ENCODE measurements at regions not wholly inside any gene's neighbourhood (a gene's known extent, or its start where the extent isn't known, plus 50 kb on each side); places are given as distances from the start of the nearest gene placed in this dataset.

- TF ChIP-seq ISL1 (CRISPR knock-in tag; IDR thresholded peaks at IDR 0.05) (no peak), ZC3H10 (CRISPR knock-in tag; IDR thresholded peaks at IDR 0.05) (no peak), SNAI2 (CRISPR knock-in tag; IDR thresholded peaks at IDR 0.05) (no peak), CSDC2 (CRISPR knock-in tag; IDR thresholded peaks at IDR 0.05) (no peak), TSHZ2 (CRISPR knock-in tag; IDR thresholded peaks at IDR 0.05) (no peak), ZNF70 (CRISPR knock-in tag; IDR thresholded peaks at IDR 0.05) (no peak), TCF4 (CRISPR knock-in tag; IDR thresholded peaks at IDR 0.05; ENCODE audit: borderline replicate concordance) (no peak)
- TF ChIP-seq, protein P1, sequence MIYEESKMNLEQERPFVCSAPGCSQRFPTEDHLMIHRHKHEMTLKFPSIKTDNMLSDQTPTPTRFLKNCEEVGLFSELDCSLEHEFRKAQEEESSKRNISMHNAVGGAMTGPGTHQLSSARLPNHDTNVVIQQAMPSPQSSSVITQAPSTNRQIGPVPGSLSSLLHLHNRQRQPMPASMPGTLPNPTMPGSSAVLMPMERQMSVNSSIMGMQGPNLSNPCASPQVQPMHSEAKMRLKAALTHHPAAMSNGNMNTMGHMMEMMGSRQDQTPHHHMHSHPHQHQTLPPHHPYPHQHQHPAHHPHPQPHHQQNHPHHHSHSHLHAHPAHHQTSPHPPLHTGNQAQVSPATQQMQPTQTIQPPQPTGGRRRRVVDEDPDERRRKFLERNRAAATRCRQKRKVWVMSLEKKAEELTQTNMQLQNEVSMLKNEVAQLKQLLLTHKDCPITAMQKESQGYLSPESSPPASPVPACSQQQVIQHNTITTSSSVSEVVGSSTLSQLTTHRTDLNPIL (CRISPR knock-in tag; IDR thresholded peaks at IDR 0.05; ENCODE audit: low read depth), result no peak
- TF ChIP-seq, protein P2, sequence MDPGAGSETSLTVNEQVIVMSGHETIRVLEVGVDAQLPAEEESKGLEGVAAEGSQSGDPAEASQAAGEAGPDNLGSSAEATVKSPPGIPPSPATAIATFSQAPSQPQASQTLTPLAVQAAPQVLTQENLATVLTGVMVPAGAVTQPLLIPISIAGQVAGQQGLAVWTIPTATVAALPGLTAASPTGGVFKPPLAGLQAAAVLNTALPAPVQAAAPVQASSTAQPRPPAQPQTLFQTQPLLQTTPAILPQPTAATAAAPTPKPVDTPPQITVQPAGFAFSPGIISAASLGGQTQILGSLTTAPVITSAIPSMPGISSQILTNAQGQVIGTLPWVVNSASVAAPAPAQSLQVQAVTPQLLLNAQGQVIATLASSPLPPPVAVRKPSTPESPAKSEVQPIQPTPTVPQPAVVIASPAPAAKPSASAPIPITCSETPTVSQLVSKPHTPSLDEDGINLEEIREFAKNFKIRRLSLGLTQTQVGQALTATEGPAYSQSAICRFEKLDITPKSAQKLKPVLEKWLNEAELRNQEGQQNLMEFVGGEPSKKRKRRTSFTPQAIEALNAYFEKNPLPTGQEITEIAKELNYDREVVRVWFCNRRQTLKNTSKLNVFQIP (CRISPR knock-in tag; IDR thresholded peaks at IDR 0.05; ENCODE audit: borderline replicate concordance, low read depth), result no peak
- no peak for ATAC-seq
Observed at GRCh38 chr13:64855506-64855905, 2374.6 kb downstream of the PCDH9 start.

DNA sequence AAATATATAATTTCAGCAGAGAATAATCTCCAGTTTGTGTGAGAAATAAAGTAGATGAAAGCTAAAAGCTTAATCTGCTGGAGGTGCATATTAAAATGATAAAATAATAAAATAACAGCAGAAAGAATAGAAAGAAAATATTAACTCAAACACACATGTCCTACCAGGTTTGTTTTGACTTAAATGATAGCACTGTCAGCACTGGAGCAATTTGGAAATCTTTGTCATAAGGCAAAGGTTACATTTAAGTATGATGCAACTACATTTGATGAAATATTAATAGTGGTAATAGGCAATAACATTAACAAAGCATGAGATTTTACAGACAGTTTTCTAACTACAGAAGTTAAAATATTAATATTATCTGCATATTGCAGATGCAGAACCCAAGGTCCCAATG, 2380.1 kb downstream of the PCDH9 start:
- TF ChIP-seq TSHZ2 (CRISPR knock-in tag; IDR thresholded peaks at IDR 0.05) (no peak), RARB (CRISPR knock-in tag; IDR thresholded peaks at IDR 0.05) (no peak), ISL1 (CRISPR knock-in tag; IDR thresholded peaks at IDR 0.05) (no peak), CSDC2 (CRISPR knock-in tag; IDR thresholded peaks at IDR 0.05) (no peak), SNAI2 (CRISPR knock-in tag; IDR thresholded peaks at IDR 0.05) (no peak)
- TF ChIP-seq, protein P3, sequence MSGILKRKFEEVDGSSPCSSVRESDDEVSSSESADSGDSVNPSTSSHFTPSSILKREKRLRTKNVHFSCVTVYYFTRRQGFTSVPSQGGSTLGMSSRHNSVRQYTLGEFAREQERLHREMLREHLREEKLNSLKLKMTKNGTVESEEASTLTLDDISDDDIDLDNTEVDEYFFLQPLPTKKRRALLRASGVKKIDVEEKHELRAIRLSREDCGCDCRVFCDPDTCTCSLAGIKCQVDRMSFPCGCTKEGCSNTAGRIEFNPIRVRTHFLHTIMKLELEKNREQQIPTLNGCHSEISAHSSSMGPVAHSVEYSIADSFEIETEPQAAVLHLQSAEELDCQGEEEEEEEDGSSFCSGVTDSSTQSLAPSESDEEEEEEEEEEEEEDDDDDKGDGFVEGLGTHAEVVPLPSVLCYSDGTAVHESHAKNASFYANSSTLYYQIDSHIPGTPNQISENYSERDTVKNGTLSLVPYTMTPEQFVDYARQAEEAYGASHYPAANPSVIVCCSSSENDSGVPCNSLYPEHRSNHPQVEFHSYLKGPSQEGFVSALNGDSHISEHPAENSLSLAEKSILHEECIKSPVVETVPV (CRISPR knock-in tag; IDR thresholded peaks at IDR 0.05), result no peak
- ATAC-seq, result no peak

DNA sequence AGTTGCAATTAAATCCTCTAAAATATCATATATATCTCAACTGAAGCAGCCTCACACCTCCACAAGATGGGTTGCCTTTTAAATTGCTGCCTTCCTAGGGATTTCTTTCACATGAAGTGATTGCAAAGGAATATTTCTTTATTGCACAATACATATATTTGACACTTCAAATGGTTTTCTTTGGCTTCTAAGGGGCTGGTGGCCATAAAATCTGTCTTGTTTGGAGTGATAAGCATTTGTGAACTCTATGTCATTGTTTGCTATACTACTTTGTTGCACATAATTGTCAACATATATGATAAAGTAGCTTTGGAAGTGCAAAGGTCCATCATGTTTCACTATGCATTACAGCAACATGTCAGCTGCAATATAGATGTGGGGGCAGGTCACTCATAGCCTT, 2380.9 kb downstream of the PCDH9 start:
- no peak for ATAC-seq
- TF ChIP-seq CSDC2 (CRISPR knock-in tag; IDR thresholded peaks at IDR 0.05) (no peak), ZNF70 (CRISPR knock-in tag; IDR thresholded peaks at IDR 0.05) (no peak), RARB (CRISPR knock-in tag; IDR thresholded peaks at IDR 0.05) (no peak), TOX (CRISPR knock-in tag; IDR thresholded peaks at IDR 0.05; ENCODE audit: borderline replicate concordance) (no peak), PPARA (CRISPR knock-in tag; IDR thresholded peaks at IDR 0.05; ENCODE audit: borderline replicate concordance) (no peak), BACH2 (CRISPR knock-in tag; IDR thresholded peaks at IDR 0.05; ENCODE audit: borderline replicate concordance) (no peak), ISL1 (CRISPR knock-in tag; IDR thresholded peaks at IDR 0.05) (no peak), ZC3H10 (CRISPR knock-in tag; IDR thresholded peaks at IDR 0.05) (no peak)
- TF ChIP-seq, protein P2 (CRISPR knock-in tag; IDR thresholded peaks at IDR 0.05; ENCODE audit: borderline replicate concordance, low read depth), result no peak
- TF ChIP-seq, protein P1 (CRISPR knock-in tag; IDR thresholded peaks at IDR 0.05; ENCODE audit: low read depth), result no peak
- TF ChIP-seq, protein P3 (CRISPR knock-in tag; IDR thresholded peaks at IDR 0.05), result no peak
